D341Med (cell line): ENCODE measurements at regions not wholly inside any gene's neighbourhood (a gene's known extent, or its start where the extent isn't known, plus 50 kb on each side); places are given as distances from the start of the nearest gene placed in this dataset.

Experiments
- DNase-seq: peaks from one replicate; pipeline ENCODE4 v3.0.0; 2012; ENCODE audit warnings: low spot score

DNA sequence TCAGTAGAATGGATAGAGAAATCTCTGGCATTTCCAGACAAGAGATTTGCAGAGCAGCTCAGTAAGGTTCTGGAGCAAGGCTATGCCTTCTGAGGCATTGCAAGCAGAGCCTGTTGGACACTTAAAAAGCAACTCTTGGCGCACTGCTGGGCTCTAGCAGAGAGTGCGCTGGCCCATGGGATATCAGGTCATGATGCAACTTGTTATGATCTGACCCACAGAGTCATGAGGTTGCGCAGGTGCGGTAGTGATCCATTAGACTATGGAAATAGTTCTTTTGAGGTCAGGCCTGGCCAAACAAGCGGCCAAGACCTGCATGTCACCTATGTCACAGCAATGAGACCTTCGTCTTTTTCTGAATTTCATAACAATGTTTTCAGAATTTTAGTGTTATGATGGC lies 168.6 kb downstream of the TMTC3 start:
- no peak for DNase-seq

DNA sequence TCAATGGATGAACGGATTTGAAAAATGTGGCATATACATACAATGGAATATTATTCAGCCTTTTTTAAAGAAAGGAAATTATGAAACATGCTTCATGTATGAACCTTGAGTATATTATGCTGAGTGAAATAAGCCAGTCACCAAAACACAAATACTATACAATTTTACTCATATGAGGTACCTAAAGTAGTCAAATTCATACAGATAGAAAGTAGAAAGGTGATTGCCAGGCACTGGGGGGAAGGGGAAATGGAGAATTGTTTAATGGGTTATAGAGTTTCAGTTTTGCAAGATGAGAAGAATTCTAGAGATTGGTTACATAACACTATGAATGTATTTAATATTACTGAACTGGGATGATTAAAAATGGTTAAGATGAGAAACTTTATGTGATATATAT lies 171.4 kb downstream of the TMTC3 start:
- no peak for DNase-seq

DNA sequence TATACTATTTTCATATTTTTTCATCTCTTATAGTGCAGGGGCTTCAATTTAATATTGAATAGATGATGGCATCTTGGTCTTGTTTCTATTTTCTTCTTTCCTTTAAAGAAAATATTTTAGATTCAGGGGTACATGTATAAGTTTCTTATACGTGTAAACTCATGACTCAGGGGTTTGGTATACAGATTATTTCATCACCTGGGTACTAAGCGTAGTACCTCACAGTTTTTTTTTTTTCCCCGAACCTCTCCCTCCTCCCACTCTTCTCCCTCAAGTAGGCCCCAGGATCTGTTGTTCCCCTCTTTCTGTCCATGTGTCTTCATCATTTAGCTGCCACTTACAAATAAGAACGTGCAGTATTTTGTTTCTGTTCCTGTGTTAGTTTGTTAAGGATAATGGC lies 172.6 kb downstream of the TMTC3 start:
- DNase-seq, result no peak

DNA sequence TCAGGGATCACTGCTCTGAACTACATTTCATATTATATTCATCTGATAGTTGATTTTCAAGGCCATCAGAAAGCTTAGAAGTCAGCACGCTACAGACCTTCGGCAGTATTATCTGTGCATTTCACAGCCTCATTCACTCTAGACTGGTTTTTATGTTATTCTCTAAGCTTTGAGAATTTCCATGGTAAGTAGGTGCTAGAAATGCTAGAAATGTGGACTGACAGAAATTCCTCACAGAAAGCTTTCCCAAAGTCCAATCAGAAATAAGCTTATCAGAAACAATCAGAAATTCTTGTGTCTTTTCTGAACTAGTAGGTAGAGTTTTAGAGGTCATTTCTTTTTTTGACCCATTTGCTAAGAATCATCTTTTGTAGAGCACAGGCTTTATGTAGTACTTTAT lies 176.6 kb downstream of the TMTC3 start:
- no peak for DNase-seq

DNA sequence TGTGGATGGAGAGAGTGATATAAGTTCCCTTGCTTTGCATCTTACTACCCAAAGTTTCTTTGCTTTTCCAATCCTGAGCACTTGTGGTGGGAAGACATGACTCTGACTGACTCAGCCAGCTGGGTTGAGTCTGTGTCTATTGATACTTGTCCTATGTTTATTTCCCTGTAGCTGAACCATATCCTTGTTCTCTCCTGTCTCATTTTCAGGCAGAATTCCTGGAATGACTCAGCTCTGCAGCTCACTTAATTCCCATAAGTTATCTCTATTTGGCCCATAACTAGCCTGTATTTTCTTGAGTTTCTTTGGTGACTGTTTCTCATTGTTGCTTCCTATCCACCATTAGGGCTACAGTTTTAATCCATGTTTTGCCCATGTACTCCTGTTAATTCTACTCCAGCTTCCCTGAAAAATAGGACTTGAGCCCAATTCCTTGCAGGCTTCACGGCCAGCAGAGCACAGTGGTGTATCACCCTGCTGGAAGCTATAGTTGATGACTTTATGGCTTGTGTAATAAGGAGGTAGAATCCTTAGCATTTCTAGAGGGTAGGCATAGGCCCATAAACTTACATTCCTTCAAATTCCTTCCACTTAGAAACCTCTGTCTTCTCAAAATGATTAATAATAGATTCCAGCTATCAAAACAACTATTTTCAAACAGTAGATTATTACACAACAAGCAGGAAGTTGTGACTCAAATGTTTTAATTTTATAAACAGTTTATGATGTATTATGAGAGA lies 183.1 kb downstream of the TMTC3 start:
- no peak for DNase-seq

DNA sequence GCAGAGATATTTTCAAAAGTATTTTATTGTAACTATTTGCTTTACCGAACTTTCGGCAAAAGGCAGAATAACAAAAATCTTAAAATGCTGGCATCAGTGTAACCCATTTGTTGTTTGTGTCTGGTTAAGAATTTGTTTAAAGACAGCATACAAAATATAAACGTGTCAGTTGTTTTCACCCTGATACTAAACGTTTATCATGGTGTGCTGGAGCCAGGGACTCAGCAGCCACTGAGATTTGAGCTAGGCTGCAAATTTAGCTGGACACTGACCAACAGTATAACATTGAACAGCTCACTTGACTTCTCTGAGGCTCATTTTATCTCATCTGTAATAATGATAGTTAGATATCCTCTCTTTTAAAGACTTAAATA lies 183.7 kb downstream of the TMTC3 start:
- DNase-seq, result no peak

DNA sequence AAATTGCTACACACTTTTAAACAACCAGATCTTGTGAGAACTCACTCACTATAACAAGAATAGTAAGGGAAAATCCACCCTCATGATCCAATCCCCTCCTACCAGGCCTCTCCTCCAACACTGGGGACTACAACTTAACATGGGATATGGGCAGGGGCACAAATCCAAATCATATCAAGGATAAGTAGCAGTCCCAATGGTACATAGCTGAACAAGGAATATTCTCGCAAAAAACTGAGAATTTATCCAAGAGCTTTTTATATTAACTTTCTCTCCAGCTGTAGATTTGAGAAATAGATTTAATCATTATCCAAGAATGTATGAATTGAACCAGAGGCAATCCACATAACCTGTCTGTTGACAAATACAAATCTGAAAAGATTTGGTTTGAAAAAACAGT lies 185.2 kb downstream of the TMTC3 start:
- DNase-seq, result no peak

DNA sequence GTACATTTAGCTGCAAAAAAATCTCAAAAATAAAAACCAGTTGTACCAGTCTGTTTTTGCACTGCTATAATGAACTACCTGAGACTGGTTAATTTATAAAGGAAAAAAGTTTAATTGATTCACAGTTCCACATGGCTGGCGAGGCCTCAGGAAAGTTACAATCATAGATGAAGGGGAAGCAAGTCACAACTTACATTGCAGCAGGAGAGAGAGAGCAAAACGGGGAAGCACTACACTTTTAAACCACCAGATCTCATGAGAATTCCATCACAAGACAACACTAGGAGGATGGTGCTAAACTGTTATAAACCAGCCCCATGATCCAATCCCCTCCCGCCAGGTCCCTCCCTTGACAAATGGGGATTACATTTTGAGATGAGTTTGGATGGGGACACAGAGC lies 186.0 kb downstream of the TMTC3 start:
- DNase-seq, result no peak

DNA sequence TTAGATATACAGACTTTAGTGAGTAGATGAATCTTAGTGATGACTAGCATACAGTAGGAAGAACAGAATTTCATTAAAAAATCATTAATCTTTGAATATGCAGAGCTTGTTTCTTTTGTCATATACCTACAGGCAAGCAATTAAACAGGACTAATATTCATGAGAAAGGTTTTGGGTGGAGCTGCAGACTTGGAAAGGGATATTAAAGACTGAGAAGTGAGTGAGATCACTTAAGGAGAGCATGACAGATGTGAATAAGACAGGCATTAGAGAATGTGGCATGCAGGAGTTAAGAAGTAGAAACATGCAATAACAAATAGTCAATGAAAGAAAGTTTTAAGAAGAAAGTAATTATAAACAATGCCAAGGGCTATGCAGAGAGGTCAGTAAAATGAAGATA lies 187.7 kb downstream of the TMTC3 start:
- no peak for DNase-seq

DNA sequence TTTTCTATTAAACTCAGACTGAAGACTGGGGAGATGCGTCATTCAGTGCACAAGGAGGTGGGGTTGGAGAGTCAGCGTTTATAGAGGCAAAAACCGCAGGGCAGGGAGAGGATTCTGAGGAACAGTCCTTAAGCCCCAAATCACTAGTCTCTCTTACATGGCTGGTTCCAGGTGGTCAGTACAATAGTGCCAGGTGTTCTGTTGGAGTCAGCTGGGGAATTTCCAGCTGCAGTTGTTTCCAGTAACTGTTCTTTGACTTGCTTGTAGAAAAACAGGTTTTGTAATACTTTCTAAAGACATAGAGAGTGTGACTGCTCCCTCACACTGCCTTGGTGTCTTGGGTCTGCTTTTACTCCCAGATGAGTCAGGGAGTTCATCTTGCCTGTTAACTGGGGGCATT lies 192.2 kb downstream of the TMTC3 start:
- no peak for DNase-seq

DNA sequence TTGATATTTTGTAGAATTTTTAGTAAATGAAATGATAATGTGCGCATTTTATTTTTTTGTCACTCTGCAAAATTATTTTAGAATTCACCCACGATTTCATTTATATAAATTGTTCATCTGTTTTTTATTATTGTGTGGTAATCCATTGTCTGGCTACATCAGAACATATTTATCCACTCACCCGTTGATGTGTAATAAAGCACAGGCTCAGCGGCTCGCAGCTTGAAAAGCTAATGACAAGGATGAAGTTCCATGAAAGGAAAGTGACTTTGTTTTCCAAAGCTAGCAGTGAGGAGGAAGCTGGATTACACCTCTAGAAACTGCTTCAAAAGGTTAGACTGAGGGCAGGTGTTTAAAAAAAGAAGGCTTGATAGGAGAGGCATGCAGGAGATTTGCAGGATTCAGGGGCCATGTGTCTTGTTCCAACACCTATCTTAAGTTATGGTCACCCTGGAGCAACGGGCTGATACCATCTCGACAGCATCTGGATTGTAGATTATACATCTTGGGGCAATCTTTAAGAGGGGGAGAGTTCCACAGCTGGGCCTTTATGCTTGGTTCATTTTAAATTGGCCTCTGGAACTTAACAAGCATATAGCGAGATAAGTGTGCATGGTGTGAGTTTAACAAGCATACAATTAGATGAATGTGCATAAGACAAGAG lies 194.1 kb downstream of the TMTC3 start:
- no peak for DNase-seq

DNA sequence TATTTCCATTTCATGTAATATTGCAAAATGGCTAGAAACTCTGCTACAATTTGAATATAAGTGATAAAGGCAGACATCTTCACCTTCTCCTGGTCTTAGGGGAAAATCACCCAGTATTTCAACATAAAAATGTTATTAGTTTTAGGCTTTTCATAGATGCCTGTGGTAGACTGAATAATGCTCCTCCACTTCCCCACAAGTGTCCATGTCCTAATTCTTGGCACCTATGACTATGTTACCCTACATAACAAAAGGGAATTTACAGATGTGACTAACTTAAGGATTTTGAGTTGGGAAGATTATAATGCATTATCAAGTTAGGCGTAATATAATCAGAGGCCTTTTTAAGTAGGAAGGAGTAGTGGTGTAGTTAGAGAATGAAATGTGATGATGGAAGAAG lies 196.4 kb downstream of the TMTC3 start:
- DNase-seq, result no peak

DNA sequence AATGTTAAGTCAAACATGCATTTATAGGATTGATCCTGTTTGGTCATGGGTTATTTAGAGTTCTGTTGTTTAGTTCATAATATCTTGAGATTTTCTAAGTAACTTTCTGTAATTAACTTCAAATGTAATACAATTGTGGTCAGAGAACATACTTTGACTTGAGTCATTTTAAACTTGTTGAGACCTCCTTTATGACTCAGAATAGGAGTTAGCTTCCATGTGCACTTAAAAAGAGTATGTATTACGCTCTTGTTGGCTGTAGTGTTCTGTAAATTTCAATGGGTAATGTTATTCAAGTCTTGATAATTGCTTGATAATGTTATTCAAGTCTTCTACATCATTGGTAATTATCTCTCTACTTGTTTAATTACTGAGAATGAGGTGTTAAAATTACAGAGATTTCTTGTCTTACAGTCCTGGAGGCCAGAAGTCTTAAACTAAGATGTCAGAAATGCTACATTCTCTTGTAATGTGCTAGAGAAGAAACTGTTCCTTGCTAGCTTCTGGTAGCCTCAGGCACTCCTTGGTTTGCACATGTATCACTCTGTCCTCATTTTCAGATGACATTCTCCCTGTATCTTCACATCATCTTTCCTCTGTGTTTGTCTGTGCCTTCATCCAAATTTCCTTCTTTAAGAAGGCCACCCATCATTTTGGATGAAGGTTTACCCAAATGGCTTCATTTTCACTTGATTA lies 197.3 kb downstream of the TMTC3 start:
- DNase-seq, result no peak

DNA sequence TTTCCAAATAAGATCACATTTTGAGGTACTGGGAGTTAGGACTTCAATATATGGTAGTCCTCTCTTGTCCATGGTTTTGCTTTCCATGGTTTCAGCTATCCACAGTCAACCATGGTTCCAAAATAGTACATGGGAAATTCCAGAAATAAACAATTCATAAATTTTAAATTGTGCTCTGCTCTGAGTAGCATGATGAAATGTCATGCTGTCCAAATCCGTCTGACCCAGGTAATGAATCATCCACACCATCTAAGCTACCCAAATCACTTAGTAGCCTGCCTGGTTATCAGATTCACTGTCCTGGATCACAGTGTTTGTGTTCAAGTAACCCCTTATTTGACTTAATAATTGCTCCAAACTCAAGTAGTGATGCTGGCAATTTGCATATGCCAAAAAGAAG lies 197.9 kb downstream of the TMTC3 start:
- DNase-seq, result no peak

DNA sequence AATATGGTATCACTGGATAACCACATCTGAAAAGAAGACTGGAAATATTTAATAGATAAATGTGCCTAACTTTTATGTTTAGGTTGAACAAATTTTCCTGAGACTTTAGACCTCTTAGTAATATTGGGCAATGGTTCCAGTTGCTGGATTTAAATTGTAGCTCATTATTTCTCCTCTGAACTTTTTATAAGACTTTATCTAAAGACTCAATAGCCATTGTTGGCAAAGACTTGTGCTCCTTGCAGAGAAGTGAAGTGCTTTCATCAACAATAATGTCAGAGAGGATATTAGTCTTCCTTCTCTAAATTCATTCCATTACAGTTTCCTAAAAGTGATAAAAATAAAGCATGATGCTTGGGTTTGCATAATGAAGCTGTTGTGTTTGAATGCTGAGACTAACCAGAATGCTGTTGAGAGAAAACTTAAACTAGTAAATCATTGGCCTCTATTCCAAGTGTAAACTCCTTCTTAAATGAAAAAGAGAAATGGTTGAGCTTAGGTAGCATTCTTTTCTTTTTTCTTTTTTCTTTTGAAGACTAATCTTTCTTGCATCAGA lies 200.2 kb downstream of the TMTC3 start:
- no peak for DNase-seq

DNA sequence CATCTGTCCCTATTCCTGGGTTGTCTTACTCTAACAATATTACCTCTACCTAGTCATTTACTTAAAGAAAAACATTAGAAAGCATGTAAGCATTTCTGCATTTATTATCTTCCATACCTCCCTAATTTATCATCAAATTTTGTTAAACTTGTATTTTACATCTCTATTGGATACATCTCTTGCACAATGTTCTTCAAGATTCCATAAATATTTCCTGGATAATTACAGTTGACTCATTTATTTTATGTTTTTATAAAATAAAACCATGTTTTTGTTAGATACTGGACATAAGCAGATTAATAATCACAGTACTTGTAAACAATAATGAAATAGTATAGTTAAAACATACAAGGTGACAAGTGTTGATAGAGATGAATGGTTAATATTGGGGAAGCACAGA lies 209.0 kb downstream of the TMTC3 start:
- no peak for DNase-seq

DNA sequence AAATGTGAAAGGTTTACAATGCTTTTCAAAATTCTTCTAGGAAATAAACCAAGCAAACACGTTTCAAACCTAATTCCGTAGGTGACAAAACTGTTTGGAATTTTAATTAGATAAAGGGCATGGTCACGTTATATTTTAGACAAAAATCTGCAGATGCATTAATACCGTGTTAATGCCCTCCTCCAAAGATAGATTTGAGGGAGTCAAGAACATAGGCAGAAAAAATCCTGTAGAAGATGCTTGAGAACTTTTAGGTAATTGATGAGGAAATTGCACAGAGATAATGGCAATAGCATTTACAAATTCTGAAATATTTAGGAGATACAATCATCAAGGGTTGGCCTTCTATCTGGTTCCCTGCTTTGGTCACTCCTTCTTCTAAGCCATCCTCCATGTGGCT lies 212.6 kb downstream of the TMTC3 start:
- no peak for DNase-seq

DNA sequence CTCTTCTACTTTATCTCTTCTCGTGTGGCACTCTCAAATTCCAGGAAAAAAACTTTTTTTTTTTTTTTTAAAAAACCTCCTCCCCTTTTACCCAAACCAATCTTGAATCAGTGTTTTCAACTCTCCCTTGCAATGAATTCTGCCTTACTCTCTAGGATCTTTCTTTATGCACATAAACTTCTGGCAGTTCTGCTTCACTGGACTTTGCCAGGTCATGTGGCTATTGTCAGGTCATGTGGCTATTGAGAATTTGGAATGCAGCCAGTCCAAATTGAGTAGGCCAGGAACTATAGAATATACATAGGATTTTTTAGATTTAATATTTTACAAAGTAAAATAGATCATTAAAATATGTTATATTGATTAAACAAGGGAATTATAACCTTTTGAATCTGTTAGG lies 218.2 kb downstream of the TMTC3 start:
- DNase-seq, result no peak

DNA sequence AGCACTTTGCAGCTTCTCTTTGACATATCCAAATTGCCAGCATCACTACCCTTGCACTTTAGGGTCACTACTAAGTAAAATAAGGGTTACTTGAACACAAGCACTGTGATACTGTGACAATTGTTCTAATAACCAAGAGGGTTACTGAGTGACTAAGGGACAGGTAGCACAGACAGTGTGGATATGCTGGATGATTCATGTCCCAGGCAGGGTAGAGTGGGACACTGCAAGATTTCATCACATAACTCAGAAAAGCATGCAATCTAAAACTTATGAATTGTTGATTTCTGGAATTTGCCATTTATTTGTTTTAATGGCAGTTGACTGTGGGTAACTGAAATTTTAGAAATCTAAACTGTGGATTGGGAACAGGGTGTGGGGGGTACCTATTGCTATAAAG lies 218.8 kb downstream of the KITLG start:
- DNase-seq, result no peak

DNA sequence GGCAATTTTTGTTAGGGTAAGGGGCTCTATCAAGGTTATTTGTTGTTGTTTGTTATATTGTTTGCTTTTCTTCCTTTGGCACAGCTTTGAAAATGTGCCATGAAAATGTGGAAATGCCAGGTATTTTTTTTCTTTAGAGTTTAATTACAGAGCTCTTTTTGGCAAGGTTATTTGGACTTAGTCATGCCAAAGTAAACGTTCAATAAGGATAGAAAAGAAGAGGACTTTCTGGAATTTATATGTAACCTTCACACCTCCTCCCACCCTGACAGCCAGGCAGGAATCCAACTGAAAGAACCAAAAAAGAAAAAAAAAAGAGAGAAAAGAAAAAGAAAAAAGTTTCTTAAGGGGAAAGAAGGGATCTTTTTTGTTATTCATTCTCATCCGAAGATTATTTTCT lies 217.8 kb downstream of the KITLG start:
- no peak for DNase-seq

DNA sequence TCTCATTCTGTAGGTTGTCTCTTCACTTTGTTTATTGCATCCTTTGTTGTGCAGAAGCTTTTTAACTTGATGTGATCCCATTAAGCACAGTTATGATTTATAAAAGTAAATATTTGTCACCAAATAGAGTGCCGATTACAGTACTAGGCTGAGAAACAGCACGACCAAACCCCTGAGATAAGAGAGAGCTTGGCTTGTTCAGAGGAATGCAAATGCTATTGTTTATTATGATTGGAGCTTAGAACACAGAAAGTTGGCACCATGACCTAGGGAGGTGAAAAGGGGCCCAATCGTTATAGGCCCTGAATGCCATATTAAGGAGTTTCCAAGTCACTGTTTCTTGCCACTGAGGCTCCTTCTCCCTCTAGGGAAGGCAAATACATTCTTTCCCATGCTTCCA lies 214.9 kb downstream of the KITLG start:
- DNase-seq, result no peak

DNA sequence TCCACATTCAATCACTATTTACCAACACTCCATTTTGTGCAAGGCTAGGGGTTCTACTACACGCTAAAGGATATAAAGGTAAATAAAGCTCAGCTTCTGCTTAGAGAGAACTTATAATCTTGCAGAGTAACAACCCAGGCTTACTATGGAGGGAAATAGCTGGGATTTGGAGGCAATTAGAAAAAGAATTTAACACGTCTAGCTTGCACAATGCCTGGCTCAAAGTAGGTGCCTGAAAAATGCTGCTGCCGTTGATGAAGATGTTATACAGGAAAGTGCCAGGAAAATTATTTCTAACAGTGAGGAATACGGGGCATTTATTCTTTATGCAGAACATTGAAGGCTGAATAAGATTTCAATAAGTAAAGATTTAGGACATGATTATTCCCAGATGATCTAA lies 214.2 kb downstream of the KITLG start:
- DNase-seq, result no peak

DNA sequence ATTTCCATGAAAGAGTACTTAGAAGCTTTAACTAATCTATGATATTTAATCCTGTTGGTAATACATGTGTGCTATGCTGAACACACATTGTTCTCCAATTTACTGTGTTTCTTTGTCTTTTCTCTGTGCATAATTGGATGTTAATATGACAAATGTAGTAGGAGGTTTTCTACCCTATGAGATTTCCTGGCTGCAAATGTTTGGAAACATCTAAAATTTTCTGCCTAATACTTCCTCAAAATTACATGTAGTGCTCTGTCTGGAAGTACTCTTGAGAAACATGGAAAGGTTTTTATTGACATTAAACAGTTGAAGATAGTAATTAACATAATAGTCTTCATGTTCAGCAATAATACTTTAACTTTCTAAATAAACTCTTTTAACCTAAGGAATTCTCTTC lies 213.0 kb downstream of the KITLG start:
- DNase-seq, result no peak
